ENCODE measurements at regions not wholly inside any gene's neighbourhood (a gene's known extent, or its start where the extent isn't known, plus 50 kb on each side); places are given as distances from the start of the nearest gene placed in this dataset.

DNA sequence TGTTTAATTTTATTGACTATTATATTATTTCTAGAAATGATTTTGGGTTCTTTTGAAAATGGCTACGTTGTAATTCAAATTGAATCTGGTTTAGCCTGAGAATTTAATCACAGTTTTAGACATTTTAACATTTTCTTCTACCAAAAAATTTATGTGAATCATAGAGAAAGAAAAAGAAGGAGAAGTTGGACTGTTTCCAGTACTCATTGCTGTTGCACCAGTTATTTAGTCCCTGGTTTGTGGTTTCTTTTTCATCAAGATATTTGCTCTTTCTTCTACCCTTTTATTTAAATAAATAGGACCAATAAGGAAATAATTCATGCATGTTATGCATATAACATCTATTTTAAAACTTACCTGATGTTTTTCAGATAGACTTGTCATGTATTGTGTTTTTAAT is 1337.1 kb downstream of the ROBO1 start:
- TF ChIP-seq, protein P1, sequence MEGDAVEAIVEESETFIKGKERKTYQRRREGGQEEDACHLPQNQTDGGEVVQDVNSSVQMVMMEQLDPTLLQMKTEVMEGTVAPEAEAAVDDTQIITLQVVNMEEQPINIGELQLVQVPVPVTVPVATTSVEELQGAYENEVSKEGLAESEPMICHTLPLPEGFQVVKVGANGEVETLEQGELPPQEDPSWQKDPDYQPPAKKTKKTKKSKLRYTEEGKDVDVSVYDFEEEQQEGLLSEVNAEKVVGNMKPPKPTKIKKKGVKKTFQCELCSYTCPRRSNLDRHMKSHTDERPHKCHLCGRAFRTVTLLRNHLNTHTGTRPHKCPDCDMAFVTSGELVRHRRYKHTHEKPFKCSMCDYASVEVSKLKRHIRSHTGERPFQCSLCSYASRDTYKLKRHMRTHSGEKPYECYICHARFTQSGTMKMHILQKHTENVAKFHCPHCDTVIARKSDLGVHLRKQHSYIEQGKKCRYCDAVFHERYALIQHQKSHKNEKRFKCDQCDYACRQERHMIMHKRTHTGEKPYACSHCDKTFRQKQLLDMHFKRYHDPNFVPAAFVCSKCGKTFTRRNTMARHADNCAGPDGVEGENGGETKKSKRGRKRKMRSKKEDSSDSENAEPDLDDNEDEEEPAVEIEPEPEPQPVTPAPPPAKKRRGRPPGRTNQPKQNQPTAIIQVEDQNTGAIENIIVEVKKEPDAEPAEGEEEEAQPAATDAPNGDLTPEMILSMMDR (IDR thresholded peaks at IDR 0.05): no peak
- Histone ChIP-seq H3K4me1 (ENCODE audit: control insufficient read depth in 1 of 2, insufficient read depth in 2 of 2, low read length in 2 of 2) (no peaks in the 10 kb centered on the region), H3K27me3 (ENCODE audit: control insufficient read depth in 2 of 2, insufficient read depth in 2 of 2, low read length in 2 of 2) (no peaks in the 10 kb centered on the region), H3K4me2 (replicated peaks; ENCODE audit: extremely low read depth, low read length, poor library complexity, severe bottlenecking) (no peak overlapping the region), H3K79me2 (ENCODE audit: insufficient read depth, low read length) (no peaks in the 10 kb centered on the region), H4K20me1 (ENCODE audit: insufficient read depth, low read length) (no peaks in the 10 kb centered on the region), H3K4me3 (replicated peaks in 1 of 3; ENCODE audit: low read depth in 2 of 3, low read length in 3 of 3) (no peak overlapping the region), H2AFZ (ENCODE audit: insufficient read depth, low read depth, low read length, poor library complexity, severe bottlenecking) (no peak overlapping the region), H3K9me3 (replicated peaks in 1 of 2; ENCODE audit: control insufficient read depth in 1 of 2, insufficient read depth in 1 of 2, low read length in 2 of 2) (no peaks in the 10 kb centered on the region), H3K9ac (ENCODE audit: insufficient read depth, low read length, poor library complexity, severe bottlenecking) (no peak overlapping the region), H3K36me3 (replicated peaks in 1 of 2; ENCODE audit: control insufficient read depth in 1 of 2, insufficient read depth in 2 of 2, low read length in 2 of 2) (no peaks in the 10 kb centered on the region), H3K27ac (ENCODE audit: low read depth in 1 of 2, low read length in 2 of 2) (no peak overlapping the region)
- WGBS (ENCODE audit: insufficient coverage): no CpG with 5 or more reads among the region's 1 CpG
- Mint-ChIP-seq H3K4me1 (no peaks in the 10 kb centered on the region), H3K36me3 (no peaks in the 10 kb centered on the region), H3K27me3 (ENCODE audit: low read depth in 3 of 3) (no peaks in the 10 kb centered on the region), H3K9me3 (peaks cover 0 to 4% (median 0%) of the 10 kb centered on the region in 7 donors), H3K4me3 (no peak overlapping the region), H3K27ac (no peak overlapping the region)
- intact Hi-C loops (cut with micrococcal nuclease): no loop called here
- no peak for DNase-seq

DNA sequence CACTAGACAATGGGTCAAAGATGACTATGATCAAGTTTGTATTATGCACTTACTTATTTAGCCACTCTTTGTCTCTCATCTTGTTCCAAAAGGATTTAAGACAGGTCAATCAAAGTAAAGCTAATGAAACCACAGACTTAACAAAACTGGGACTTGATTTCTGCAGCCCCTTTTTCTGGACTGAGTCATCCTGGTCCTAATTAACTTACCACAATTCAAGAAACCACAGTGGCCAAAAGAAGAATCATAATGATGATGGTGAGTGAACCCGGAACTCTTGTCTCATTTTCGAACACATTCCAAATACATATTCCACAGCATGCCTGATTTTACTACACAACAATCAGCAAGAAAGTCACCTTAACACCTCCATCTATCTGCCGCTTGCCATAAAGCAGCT is 1333.0 kb downstream of the ROBO1 start:
- Histone ChIP-seq H3K9me3 (replicated peaks in 1 of 2; ENCODE audit: control insufficient read depth in 1 of 2, insufficient read depth in 1 of 2, low read length in 2 of 2) (no peaks in the 10 kb centered on the region), H3K79me2 (ENCODE audit: insufficient read depth, low read length) (no peaks in the 10 kb centered on the region), H2AFZ (ENCODE audit: insufficient read depth, low read depth, low read length, poor library complexity, severe bottlenecking) (no peak overlapping the region), H3K27me3 (ENCODE audit: control insufficient read depth in 2 of 2, insufficient read depth in 2 of 2, low read length in 2 of 2) (no peaks in the 10 kb centered on the region), H3K27ac (ENCODE audit: low read depth in 1 of 2, low read length in 2 of 2) (no peak overlapping the region), H3K9ac (ENCODE audit: insufficient read depth, low read length, poor library complexity, severe bottlenecking) (no peak overlapping the region), H3K4me2 (replicated peaks; ENCODE audit: extremely low read depth, low read length, poor library complexity, severe bottlenecking) (no peak overlapping the region), H3K36me3 (replicated peaks in 1 of 2; ENCODE audit: control insufficient read depth in 1 of 2, insufficient read depth in 2 of 2, low read length in 2 of 2) (no peaks in the 10 kb centered on the region), H4K20me1 (ENCODE audit: insufficient read depth, low read length) (no peaks in the 10 kb centered on the region), H3K4me3 (replicated peaks in 1 of 3; ENCODE audit: low read depth in 2 of 3, low read length in 3 of 3) (no peak overlapping the region), H3K4me1 (ENCODE audit: control insufficient read depth in 1 of 2, insufficient read depth in 2 of 2, low read length in 2 of 2) (no peaks in the 10 kb centered on the region)
- H3K27ac Mint-ChIP-seq: no peak overlapping the region
- H3K9me3 Mint-ChIP-seq: peaks cover 0 to 3% (median 0%) of the 10 kb centered on the region in 7 donors
- intact Hi-C loops (cut with micrococcal nuclease): no loop called here
- TF ChIP-seq, protein P1 (IDR thresholded peaks at IDR 0.05): no peak
- WGBS (ENCODE audit: insufficient coverage): 100% methylated on average over 1 of the region's 3 CpGs
- H3K4me3 Mint-ChIP-seq: no peak overlapping the region
- no peaks in the 10 kb centered on the region for H3K27me3 Mint-ChIP-seq (ENCODE audit: low read depth in 3 of 3)
- no peak for DNase-seq
- H3K4me1 Mint-ChIP-seq: no peaks in the 10 kb centered on the region
- H3K36me3 Mint-ChIP-seq: no peaks in the 10 kb centered on the region

All from CD14-positive monocyte (primary cell).